NCI-H748 treated with DMSO at 0.1 percent for 48 hours (cell line): ENCODE measurements at regions not wholly inside any gene's neighbourhood (a gene's known extent, or its start where the extent isn't known, plus 50 kb on each side); places are given as distances from the start of the nearest gene placed in this dataset.

Experiments used
- DNase-seq: peaks from one replicate; lab custom pipeline; 2025; lab: John Stamatoyannopoulos, UW

GRCh38 chr6:166774770-166775169 lies 147.7 kb upstream of the RPS6KA2 start:
- DNase-seq: no peak

- DNase-seq: no peak
Observed at GRCh38 chr6:166774292-166774691, 147.2 kb upstream of the RPS6KA2 start.

GRCh38 chr6:166772518-166772917 lies 145.5 kb upstream of the RPS6KA2 start:
- DNase-seq: peak; percentile 7

GRCh38 chr6:166771701-166772100 lies 144.7 kb upstream of the RPS6KA2 start:
- DNase-seq: no peak

- DNase-seq: no peak
Observed at GRCh38 chr6:166770216-166771116, 143.4 kb upstream of the RPS6KA2 start.

- DNase-seq: no peak
Observed at GRCh38 chr6:166769648-166770047, 142.6 kb upstream of the RPS6KA2 start.

GRCh38 chr6:166768761-166769160 lies 141.7 kb upstream of the RPS6KA2 start:
- DNase-seq: no peak

GRCh38 chr6:166767230-166767629 lies 140.2 kb upstream of the RPS6KA2 start:
- no peak for DNase-seq

- DNase-seq: no peak
Observed at GRCh38 chr6:166766769-166767168, 139.7 kb upstream of the RPS6KA2 start.

- no peak for DNase-seq
Observed at GRCh38 chr6:166765234-166765541, 138.1 kb upstream of the RPS6KA2 start.

GRCh38 chr6:166764473-166765233 lies 137.6 kb upstream of the RPS6KA2 start:
- no peak for DNase-seq

GRCh38 chr6:166763606-166764472 lies 136.8 kb upstream of the RPS6KA2 start:
- no peak for DNase-seq

GRCh38 chr6:166761801-166762200 lies 134.8 kb upstream of the RPS6KA2 start:
- DNase-seq: no peak

GRCh38 chr6:166760288-166760687 lies 133.2 kb upstream of the RPS6KA2 start:
- DNase-seq: no peak

GRCh38 chr6:166758136-166758704 lies 131.2 kb upstream of the RPS6KA2 start:
- DNase-seq: no peak

- no peak for DNase-seq
Observed at GRCh38 chr6:166757232-166758135, 130.4 kb upstream of the RPS6KA2 start.

GRCh38 chr6:166754218-166755030 lies 127.4 kb upstream of the RPS6KA2 start:
- DNase-seq: no peak

- DNase-seq: no peak
Observed at GRCh38 chr6:166752928-166753721, 126.1 kb upstream of the RPS6KA2 start.

GRCh38 chr6:166752097-166752496 lies 125.0 kb upstream of the RPS6KA2 start:
- no peak for DNase-seq
